GM19463 (cell line): ENCODE measurements at regions not wholly inside any gene's neighbourhood (a gene's known extent, or its start where the extent isn't known, plus 50 kb on each side); places are given as distances from the start of the nearest gene placed in this dataset.

ENCODE experiments used
- ATAC-seq: cut with Tn5 transposase; IDR thresholded peaks from one replicate; pipeline ENCODE4 v1.9.1; 2021; ENCODE audit warnings: mild to moderate bottlenecking, moderate library complexity; ENCODE audit not compliant: unreplicated experiment

- no peak for ATAC-seq
These were observed 242.6 kb downstream of the DRD1 start for GRCh38 chr5:175201393-175201792.

GRCh38 chr5:175195698-175196656 lies 248.0 kb downstream of the DRD1 start:
- no peak for ATAC-seq

GRCh38 chr5:175181331-175181730 lies 262.7 kb downstream of the DRD1 start:
- no peak for ATAC-seq

- no peak for ATAC-seq
These were observed 273.1 kb downstream of the DRD1 start for GRCh38 chr5:175170899-175171298.

GRCh38 chr5:175168882-175169507 lies 275.0 kb downstream of the DRD1 start:
- ATAC-seq, result no peak

GRCh38 chr5:175166026-175166425 lies 278.0 kb downstream of the DRD1 start:
- ATAC-seq, result no peak

- no peak for ATAC-seq
These were observed 280.3 kb downstream of the DRD1 start for GRCh38 chr5:175163586-175164275.

- ATAC-seq, result no peak
These were observed 281.9 kb downstream of the DRD1 start for GRCh38 chr5:175162036-175162435.

- no peak for ATAC-seq
These were observed 284.0 kb downstream of the DRD1 start for GRCh38 chr5:175159956-175160355.

GRCh38 chr5:175148636-175149172 lies 295.3 kb downstream of the DRD1 start:
- ATAC-seq, result no peak

- no peak for ATAC-seq
These were observed 297.2 kb downstream of the DRD1 start for GRCh38 chr5:175146733-175147132.

- ATAC-seq, result no peak
These were observed 302.6 kb downstream of the DRD1 start for GRCh38 chr5:175141421-175141820.

GRCh38 chr5:175133185-175133584 lies 310.8 kb downstream of the DRD1 start:
- ATAC-seq, result no peak

- no peak for ATAC-seq
These were observed 312.6 kb downstream of the DRD1 start for GRCh38 chr5:175131432-175131831.

- no peak for ATAC-seq
These were observed 314.4 kb downstream of the DRD1 start for GRCh38 chr5:175129619-175130018.

- no peak for ATAC-seq
These were observed 314.9 kb downstream of the DRD1 start for GRCh38 chr5:175129121-175129520.

- ATAC-seq, result no peak
These were observed 319.2 kb downstream of the DRD1 start for GRCh38 chr5:175124821-175125220.

GRCh38 chr5:175124251-175124813 lies 319.6 kb downstream of the DRD1 start:
- no peak for ATAC-seq

GRCh38 chr5:175123542-175123941 lies 320.4 kb downstream of the DRD1 start:
- no peak for ATAC-seq

GRCh38 chr5:175121457-175121856 lies 322.5 kb downstream of the DRD1 start:
- no peak for ATAC-seq

GRCh38 chr5:175120412-175120811 lies 323.6 kb downstream of the DRD1 start:
- no peak for ATAC-seq
